HG02798 (cell line): ENCODE measurements at regions not wholly inside any gene's neighbourhood (a gene's known extent, or its start where the extent isn't known, plus 50 kb on each side); places are given as distances from the start of the nearest gene placed in this dataset.
A peak's percentile ranks its signal among the peaks of the same experiment; 100 is the strongest.

ENCODE experiments used
- ATAC-seq: cut with Tn5 transposase; IDR thresholded peaks from one replicate; pipeline ENCODE4 v1.9.1; 2021; ENCODE audit warnings: mild to moderate bottlenecking; ENCODE audit not compliant: unreplicated experiment, poor library complexity

GRCh38 chrX:38856670-38857265, 55.5 kb downstream of the MID1IP1 start:
- ATAC-seq = no peak

GRCh38 chrX:38857736-38858523, 56.7 kb downstream of the MID1IP1 start:
- ATAC-seq = no peak

GRCh38 chrX:38859602-38860001, 58.3 kb downstream of the MID1IP1 start:
- ATAC-seq = no peak

- ATAC-seq = no peak
Observed at GRCh38 chrX:38860106-38861013, 59.1 kb downstream of the MID1IP1 start.

- no peak for ATAC-seq
Observed at GRCh38 chrX:38861489-38861888, 60.2 kb downstream of the MID1IP1 start.

GRCh38 chrX:38862100-38862499, 60.8 kb downstream of the MID1IP1 start:
- no peak for ATAC-seq

GRCh38 chrX:38864165-38864564, 62.9 kb downstream of the MID1IP1 start:
- no peak for ATAC-seq

- ATAC-seq = no peak
Observed at GRCh38 chrX:38868321-38868720, 67.1 kb downstream of the MID1IP1 start.

- ATAC-seq = no peak
Observed at GRCh38 chrX:38868941-38869401, 67.7 kb downstream of the MID1IP1 start.

- no peak for ATAC-seq
Observed at GRCh38 chrX:38870361-38870895, 69.2 kb downstream of the MID1IP1 start.

GRCh38 chrX:38871129-38872029, 70.1 kb downstream of the MID1IP1 start:
- no peak for ATAC-seq

GRCh38 chrX:38877366-38877765, 76.1 kb downstream of the MID1IP1 start:
- no peak for ATAC-seq

GRCh38 chrX:38878641-38879340, 77.5 kb downstream of the MID1IP1 start:
- no peak for ATAC-seq

GRCh38 chrX:38879631-38880220, 78.5 kb downstream of the MID1IP1 start:
- peak; percentile 63 for ATAC-seq

- ATAC-seq = no peak
Observed at GRCh38 chrX:38880296-38880854, 79.1 kb downstream of the MID1IP1 start.

GRCh38 chrX:38881066-38881465, 79.8 kb downstream of the MID1IP1 start:
- ATAC-seq = peak; percentile 38

- peak; percentile 41 for ATAC-seq
Observed at GRCh38 chrX:38881727-38882126, 80.5 kb downstream of the MID1IP1 start.

- no peak for ATAC-seq
Observed at GRCh38 chrX:38882894-38883626, 81.8 kb downstream of the MID1IP1 start.
